Neutrophil (primary cell): ENCODE measurements at regions not wholly inside any gene's neighbourhood (a gene's known extent, or its start where the extent isn't known, plus 50 kb on each side); places are given as distances from the start of the nearest gene placed in this dataset.
"Not testable (repeated sequence)": the region's sequence is repeated elsewhere in the genome, so short reads cannot be mapped to it uniquely, and the experiment has no call there.

Source experiments
- H3K27ac ChIP-seq: fragments of 200-600 bp; sonication (generic); 2 replicates; pipeline ENCODE4 v1.5.1; 2016; ENCODE audit warnings: mild to moderate bottlenecking, moderate library complexity
- H3K27me3 ChIP-seq: fragments of 200-600 bp; sonication (generic); 2 replicates; pipeline ENCODE4 v1.6.0; 2016; ENCODE audit warnings: mild to moderate bottlenecking
- H3K36me3 ChIP-seq: fragments of 200-600 bp; sonication (generic); 2 replicates; pipeline ENCODE4 v1.5.1; 2017
- H3K4me1 ChIP-seq, 2 experiments: fragments of 200-600 bp in 1 of 2; sonication (generic) in 1 of 2; 1 replicate in 1 of 2; 2 replicates in 1 of 2; pipeline versions ENCODE4 v1.5.1 to v1.6.1; 2013 to 2016; ENCODE audit warnings: low read depth in 1 of 2, low read length in 1 of 2, mild to moderate bottlenecking in 1 of 2, moderate library complexity in 1 of 2; ENCODE audit not compliant: control insufficient read depth in 1 of 2, insufficient read depth in 1 of 2
- H3K4me3 ChIP-seq, 2 experiments: fragments of 200-600 bp in 1 of 2; sonication (generic) in 1 of 2; 1 replicate in 1 of 2; 2 replicates in 1 of 2; pipeline ENCODE4 v1.5.1; 2013 to 2016; ENCODE audit warnings: low read depth in 1 of 2, low read length in 1 of 2, mild to moderate bottlenecking in 1 of 2, moderate library complexity in 1 of 2
- H3K9me3 ChIP-seq: fragments of 200-600 bp; sonication (generic); 2 replicates; pipeline ENCODE4 v1.5.1; 2016
- CTCF ChIP-seq: fragments of 200-600 bp; sonication (generic); IDR thresholded peaks from 2 replicates; pipeline ENCODE4 v1.5.1; 2016; ENCODE audit warnings: antibody characterized with exemption

- Histone ChIP-seq H3K27me3 (no peaks in the 10 kb centered on the region), H3K27ac (no peak overlapping the region), H3K9me3 (no peaks in the 10 kb centered on the region), H3K4me3 (no peak overlapping the region), H3K4me1 (no peaks in the 10 kb centered on the region), H3K36me3 (no peaks in the 10 kb centered on the region)
- no peak for TF ChIP-seq CTCF
Observed at GRCh38 chr7:79658304-79658703, 204.8 kb upstream of the MAGI2 start.

GRCh38 chr7:79653136-79653631, 199.7 kb upstream of the MAGI2 start:
- Histone ChIP-seq H3K27ac (no peak overlapping the region), H3K4me3 (no peak overlapping the region), H3K27me3 (no peaks in the 10 kb centered on the region), H3K4me1 (no peaks in the 10 kb centered on the region), H3K36me3 (no peaks in the 10 kb centered on the region), H3K9me3 (no peaks in the 10 kb centered on the region)
- TF ChIP-seq CTCF = no peak

- H3K9me3 ChIP-seq = no peaks in the 10 kb centered on the region
- H3K27ac ChIP-seq = no peak overlapping the region
- no peak for TF ChIP-seq CTCF
- H3K4me3 ChIP-seq = no peak overlapping the region
- no peaks in the 10 kb centered on the region for H3K4me1 ChIP-seq
- H3K27me3 ChIP-seq = no peaks in the 10 kb centered on the region
- H3K36me3 ChIP-seq = no peaks in the 10 kb centered on the region
Observed at GRCh38 chr7:79652619-79653018, 199.2 kb upstream of the MAGI2 start.

GRCh38 chr7:79647711-79648110, 194.2 kb upstream of the MAGI2 start:
- no peaks in the 10 kb centered on the region for H3K36me3 ChIP-seq
- H3K4me1 ChIP-seq = no peaks in the 10 kb centered on the region
- H3K27ac ChIP-seq = no peak overlapping the region
- no peaks in the 10 kb centered on the region for H3K27me3 ChIP-seq
- TF ChIP-seq CTCF = no peak
- H3K4me3 ChIP-seq = no peak overlapping the region
- no peaks in the 10 kb centered on the region for H3K9me3 ChIP-seq

GRCh38 chr7:79646278-79646677, 192.8 kb upstream of the MAGI2 start:
- no peak for TF ChIP-seq CTCF
- H3K27ac ChIP-seq = no peak overlapping the region
- H3K36me3 ChIP-seq = no peaks in the 10 kb centered on the region
- H3K4me3 ChIP-seq = no peak overlapping the region
- no peaks in the 10 kb centered on the region for H3K4me1 ChIP-seq
- no peaks in the 10 kb centered on the region for H3K27me3 ChIP-seq
- no peaks in the 10 kb centered on the region for H3K9me3 ChIP-seq

GRCh38 chr7:79636849-79637248, 183.4 kb upstream of the MAGI2 start:
- no peaks in the 10 kb centered on the region for H3K36me3 ChIP-seq
- no peaks in the 10 kb centered on the region for H3K27me3 ChIP-seq
- H3K9me3 ChIP-seq = no peaks in the 10 kb centered on the region
- no peak overlapping the region for H3K27ac ChIP-seq
- TF ChIP-seq CTCF = no peak
- H3K4me1 ChIP-seq = no peaks in the 10 kb centered on the region
- no peak overlapping the region for H3K4me3 ChIP-seq

GRCh38 chr7:79625921-79626320, 172.5 kb upstream of the MAGI2 start:
- H3K27me3 ChIP-seq, H3K9me3 ChIP-seq, H3K36me3 ChIP-seq, H3K4me1 ChIP-seq, H3K4me3 ChIP-seq, H3K27ac ChIP-seq: not testable (repeated sequence)
